Lung (tissue), 11 donors: ENCODE measurements at regions not wholly inside any gene's neighbourhood (a gene's known extent, or its start where the extent isn't known, plus 50 kb on each side); places are given as distances from the start of the nearest gene placed in this dataset.

Experiments
- ATAC-seq: fragments of 200-7000 bp; cut with Tn5 transposase; one replicate; pipeline ENCODE4 v1.9.1; 2020; ENCODE audit warnings: moderate number of reproducible peaks; ENCODE audit not compliant: insufficient read depth, low FRiP score
- DNase-seq, 3 donors: peaks; one replicate each; pipeline ENCODE4 v3.0.0-alpha.2; 2013 to 2017
- H3K27ac ChIP-seq, 2 donors: one replicate each; pipeline ENCODE4 v1.5.1; 2013; ENCODE audit warnings: mild to moderate bottlenecking in 2 of 2, moderate library complexity in 2 of 2, control low read depth in 1 of 2, inconsistent platforms in 1 of 2, low read depth in 1 of 2, low read length in 1 of 2
- H3K27me3 ChIP-seq, 3 donors: one replicate each; pipeline ENCODE4 v1.5.1; 2013; ENCODE audit warnings: low read length in 2 of 3; ENCODE audit not compliant: control insufficient read depth in 3 of 3, insufficient read depth in 3 of 3
- H3K36me3 ChIP-seq, 4 donors: one replicate each; pipeline ENCODE4 v1.5.1; 2013; ENCODE audit warnings: low read length in 4 of 4, mild to moderate bottlenecking in 1 of 4, moderate library complexity in 1 of 4; ENCODE audit not compliant: control insufficient read depth in 4 of 4, insufficient read depth in 4 of 4
- H3K4me1 ChIP-seq, 5 donors: one replicate each; pipeline ENCODE4 v1.5.1; 2013; ENCODE audit warnings: low read length in 5 of 5, mild to moderate bottlenecking in 2 of 5, moderate library complexity in 1 of 5; ENCODE audit not compliant: control insufficient read depth in 5 of 5, insufficient read depth in 5 of 5
- H3K4me3 ChIP-seq: one replicate; pipeline ENCODE4 v1.5.1; 2013; ENCODE audit warnings: mild to moderate bottlenecking, control low read depth, moderate library complexity
- H3K9ac ChIP-seq, 2 donors: one replicate each; pipeline ENCODE4 v1.5.1; 2013; ENCODE audit warnings: low read length in 2 of 2, control low read depth in 1 of 2; ENCODE audit not compliant: insufficient read depth in 1 of 2
- H3K9me3 ChIP-seq, 4 donors: one replicate each; pipeline ENCODE4 v1.5.1; 2013; ENCODE audit warnings: low read length in 3 of 4, mild to moderate bottlenecking in 1 of 4, moderate library complexity in 1 of 4; ENCODE audit not compliant: control insufficient read depth in 4 of 4, insufficient read depth in 3 of 4
- WGBS, 2 donors: extraction: QIAGEN DNeasy Blood & Tissue Kit; methylation state at CpG; one replicate each; pipeline ENCODE4 v1.1.7; 2013; 5-methylcytosine and 5-hydroxymethylcytosine counted together
- TF ChIP-seq, protein P1 (sequence below): IDR thresholded peaks from 2 replicates; pipeline ENCODE4 v1.5.1; 2012; ENCODE audit warnings: mild to moderate bottlenecking; ENCODE audit errors: control extremely low read depth, extremely low read depth
- donor health status: control.
- donor health status: control.
- donor health status: Bipolar disorder and iron deficiency.
- donor health status: healthy.
- donor health status: DM: yes; HTN: yes; CAD: no.

DNA sequence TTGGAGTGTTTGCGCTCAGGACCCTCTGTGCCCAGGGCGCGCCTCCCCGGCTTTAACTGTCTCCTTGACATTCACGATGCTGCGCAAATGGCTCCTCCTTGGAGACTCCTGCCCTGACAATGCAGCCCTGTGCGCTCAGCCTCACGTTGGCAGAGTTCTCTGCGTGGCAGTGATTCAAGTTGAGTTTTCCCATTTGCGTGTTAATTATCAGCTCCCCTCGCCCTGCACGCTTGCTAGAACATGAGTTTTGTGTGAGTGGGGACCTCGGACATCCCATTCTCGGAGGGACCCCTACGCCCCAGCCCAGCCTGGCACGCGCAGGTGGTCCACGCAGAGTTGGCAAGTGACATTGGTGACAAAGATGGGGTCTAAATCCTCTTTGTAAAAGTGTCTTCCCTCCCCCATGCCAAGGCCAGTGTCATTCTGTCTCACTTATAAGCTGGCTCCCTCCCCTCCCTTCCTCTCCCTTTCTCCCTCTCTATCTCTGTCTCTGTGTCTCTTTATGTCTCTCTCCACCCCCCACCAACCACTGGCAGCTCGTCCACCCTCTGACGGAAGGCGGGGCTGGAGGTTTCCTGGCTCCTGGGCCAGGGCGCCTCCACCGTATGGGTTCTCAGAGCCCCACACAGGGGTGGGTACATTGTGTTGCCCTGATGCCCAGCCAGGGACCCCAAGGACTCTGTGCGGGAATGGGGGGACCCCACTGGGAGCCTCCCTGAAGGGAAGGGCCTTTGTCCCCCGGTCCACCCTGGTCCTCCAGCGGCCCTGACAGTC lies 169.3 kb downstream of the OLFM1 start:
- Histone ChIP-seq H3K36me3 (no peaks in the 10 kb centered on the region), H3K9me3 (no peaks in the 10 kb centered on the region), H3K4me1 (peaks cover 0 to 6% (median 2%) of the 10 kb centered on the region in 5 donors), H3K9ac (no peak overlapping the region), H3K4me3 (no peak overlapping the region), H3K27ac (no peak overlapping the region), H3K27me3 (peaks cover 0 to 16% (median 7%) of the 10 kb centered on the region in 3 donors)
- ATAC-seq (no peak), DNase-seq (no peak)
- WGBS, 2 donors = 81 to 90% methylated on average over 26 of the region's 26 CpGs
- TF ChIP-seq, protein P1, sequence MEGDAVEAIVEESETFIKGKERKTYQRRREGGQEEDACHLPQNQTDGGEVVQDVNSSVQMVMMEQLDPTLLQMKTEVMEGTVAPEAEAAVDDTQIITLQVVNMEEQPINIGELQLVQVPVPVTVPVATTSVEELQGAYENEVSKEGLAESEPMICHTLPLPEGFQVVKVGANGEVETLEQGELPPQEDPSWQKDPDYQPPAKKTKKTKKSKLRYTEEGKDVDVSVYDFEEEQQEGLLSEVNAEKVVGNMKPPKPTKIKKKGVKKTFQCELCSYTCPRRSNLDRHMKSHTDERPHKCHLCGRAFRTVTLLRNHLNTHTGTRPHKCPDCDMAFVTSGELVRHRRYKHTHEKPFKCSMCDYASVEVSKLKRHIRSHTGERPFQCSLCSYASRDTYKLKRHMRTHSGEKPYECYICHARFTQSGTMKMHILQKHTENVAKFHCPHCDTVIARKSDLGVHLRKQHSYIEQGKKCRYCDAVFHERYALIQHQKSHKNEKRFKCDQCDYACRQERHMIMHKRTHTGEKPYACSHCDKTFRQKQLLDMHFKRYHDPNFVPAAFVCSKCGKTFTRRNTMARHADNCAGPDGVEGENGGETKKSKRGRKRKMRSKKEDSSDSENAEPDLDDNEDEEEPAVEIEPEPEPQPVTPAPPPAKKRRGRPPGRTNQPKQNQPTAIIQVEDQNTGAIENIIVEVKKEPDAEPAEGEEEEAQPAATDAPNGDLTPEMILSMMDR = no peak

DNA sequence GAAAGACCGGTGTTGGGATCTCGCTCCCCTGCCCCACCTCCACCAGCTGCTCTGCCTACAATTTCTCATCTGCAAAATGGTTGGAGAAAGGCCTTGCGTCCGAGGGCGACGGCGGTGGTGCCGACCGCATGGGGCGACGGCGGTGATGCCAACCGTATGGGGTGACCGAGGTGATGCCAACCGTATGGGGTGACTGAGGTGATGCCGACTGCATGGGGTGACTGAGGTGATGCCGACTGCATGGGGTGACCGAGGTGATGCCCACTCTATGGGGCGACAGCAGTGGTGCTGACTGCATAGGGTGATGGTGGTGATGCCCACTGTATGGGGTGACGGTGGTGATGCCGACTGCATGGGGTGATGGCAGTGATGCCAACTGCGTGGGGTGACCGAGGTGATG lies 171.0 kb downstream of the OLFM1 start:
- no peak for ATAC-seq
- Histone ChIP-seq H3K9ac (no peak overlapping the region), H3K4me3 (no peak overlapping the region), H3K27ac (no peak overlapping the region), H3K36me3 (no peaks in the 10 kb centered on the region), H3K9me3 (no peaks in the 10 kb centered on the region), H3K27me3 (peaks cover 0 to 10% (median 9%) of the 10 kb centered on the region in 3 donors), H3K4me1 (peaks cover 0 to 6% (median 0%) of the 10 kb centered on the region in 5 donors)
- DNase-seq = no peak
- WGBS, 2 donors = 92 to 95% methylated on average over 23 of the region's 23 CpGs
- TF ChIP-seq, protein P1 = no peak

DNA sequence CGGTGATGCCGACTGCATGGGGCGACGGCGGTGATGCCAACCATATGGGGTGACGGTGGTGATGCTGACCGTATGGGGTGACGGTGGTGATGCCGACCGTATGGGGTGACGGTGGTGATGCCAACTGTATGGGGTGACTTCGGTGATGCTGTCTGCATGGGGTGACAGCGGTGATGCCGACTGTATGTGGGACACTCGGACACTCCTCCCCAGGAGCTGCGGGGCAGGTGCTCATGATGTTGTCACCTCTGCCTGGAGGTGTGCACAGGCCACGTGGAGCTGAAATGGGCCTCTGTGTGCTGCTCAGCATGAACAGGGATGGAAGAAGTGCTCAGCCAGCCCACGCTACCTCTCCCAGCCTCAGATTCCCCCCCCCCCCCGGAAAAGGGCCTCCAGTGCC lies 171.8 kb downstream of the OLFM1 start:
- Histone ChIP-seq H3K36me3 (no peaks in the 10 kb centered on the region), H3K27ac (no peak overlapping the region), H3K9me3 (no peaks in the 10 kb centered on the region), H3K27me3 (peaks cover 0 to 10% (median 6%) of the 10 kb centered on the region in 3 donors), H3K9ac (no peak overlapping the region), H3K4me3 (no peak overlapping the region), H3K4me1 (peaks cover 0 to 6% (median 0%) of the 10 kb centered on the region in 5 donors)
- WGBS, 2 donors = 90 to 91% methylated on average over 18 to 19 of the region's 19 CpGs
- no peak for DNase-seq
- ATAC-seq = no peak
- TF ChIP-seq, protein P1 = no peak
